Naive thymus-derived CD4-positive, alpha-beta T cell (primary cell): ENCODE measurements at regions not wholly inside any gene's neighbourhood (a gene's known extent, or its start where the extent isn't known, plus 50 kb on each side); places are given as distances from the start of the nearest gene placed in this dataset.

ENCODE experiments used
- ATAC-seq: fragments of 150-1000 bp; cut with Tn5 transposase; 2 replicates; pipeline ENCODE4 v1.10.0; 2021; ENCODE audit warnings: mild to moderate bottlenecking, moderate library complexity
- CTCF ChIA-PET: fragments of 350-600 bp; sonication (Branson Sonifier 250); formaldehyde crosslinking; loops from one replicate; lab custom pipeline; 2021; ENCODE audit warnings: antibody characterized with exemption; lab: Charles Lee
- POLR2A ChIA-PET: fragments of 350-600 bp; sonication (Branson Sonifier 250); formaldehyde crosslinking; loops from one replicate; lab custom pipeline; 2021; ENCODE audit warnings: antibody characterized with exemption, inconsistent platforms; lab: Charles Lee
- DNase-seq, 9 donors: peaks; one replicate each; pipeline versions ENCODE4 v3.0.0 to v3.0.0-alpha.2; 2020 to 2022; ENCODE audit warnings: mixed read lengths in 1 of 9
- H3K27ac ChIP-seq: one replicate; pipeline ENCODE4 v1.7.0; 2013; ENCODE audit warnings: mild to moderate bottlenecking, low read depth, low read length, moderate library complexity
- H3K27me3 ChIP-seq, 2 donors: one replicate each; pipeline ENCODE4 v1.7.0; 2013; ENCODE audit warnings: low read length in 2 of 2, mild to moderate bottlenecking in 2 of 2, moderate library complexity in 2 of 2; ENCODE audit not compliant: control insufficient read depth in 2 of 2, insufficient read depth in 2 of 2
- H3K36me3 ChIP-seq, 3 experiments: 1 replicate in 2 of 3; 2 replicates in 1 of 3; pipeline ENCODE4 v1.7.0; 2013; ENCODE audit warnings: low read length in 3 of 3, mild to moderate bottlenecking in 3 of 3, moderate library complexity in 1 of 3; ENCODE audit not compliant: insufficient read depth in 3 of 3, control insufficient read depth in 2 of 3
- H3K4me1 ChIP-seq, 2 donors: one replicate each; pipeline ENCODE4 v1.7.0; 2013; ENCODE audit warnings: low read length in 2 of 2, mild to moderate bottlenecking in 2 of 2, moderate library complexity in 1 of 2; ENCODE audit not compliant: control insufficient read depth in 2 of 2, insufficient read depth in 2 of 2
- H3K4me3 ChIP-seq: 2 replicates; pipeline ENCODE4 v1.7.0; 2013; ENCODE audit warnings: mild to moderate bottlenecking, low read length
- H3K9me3 ChIP-seq, 3 experiments: 1 replicate in 2 of 3; 2 replicates in 1 of 3; pipeline ENCODE4 v1.7.0; 2013; ENCODE audit warnings: low read length in 3 of 3; ENCODE audit not compliant: control insufficient read depth in 2 of 3
- H3K27ac Mint-ChIP-seq, 9 donors: one replicate each; pipeline ENCODE4 v1.8.0; 2020 to 2022; ENCODE audit warnings: mixed read lengths in 9 of 9, mild to moderate bottlenecking in 8 of 9, moderate library complexity in 5 of 9, inconsistent platforms in 2 of 9
- H3K27me3 Mint-ChIP-seq, 5 donors: one replicate each; pipeline ENCODE4 v1.8.0; 2021 to 2022; ENCODE audit warnings: mixed read lengths in 5 of 5, mild to moderate bottlenecking in 1 of 5
- H3K36me3 Mint-ChIP-seq, 5 donors: one replicate each; pipeline ENCODE4 v1.8.0; 2020 to 2022; ENCODE audit warnings: mixed read lengths in 5 of 5, mild to moderate bottlenecking in 3 of 5, inconsistent platforms in 1 of 5
- H3K4me1 Mint-ChIP-seq, 7 donors: one replicate each; pipeline ENCODE4 v1.8.0; 2020 to 2022; ENCODE audit warnings: mixed read lengths in 7 of 7, mild to moderate bottlenecking in 3 of 7, inconsistent platforms in 1 of 7
- H3K4me3 Mint-ChIP-seq, 10 donors: one replicate each; pipeline ENCODE4 v1.8.0; 2020 to 2022; ENCODE audit warnings: mild to moderate bottlenecking in 10 of 10, mixed read lengths in 10 of 10, moderate library complexity in 6 of 10, inconsistent platforms in 2 of 10
- H3K9me3 Mint-ChIP-seq, 11 donors: one replicate each; pipeline ENCODE4 v1.8.0; 2020 to 2022; ENCODE audit warnings: mixed read lengths in 11 of 11, mild to moderate bottlenecking in 4 of 11, inconsistent platforms in 1 of 11, moderate library complexity in 1 of 11
- intact Hi-C, 2 donors: fragments of 100-400 bp; cut with micrococcal nuclease; formaldehyde crosslinking; loops; one replicate each; pipeline ENCODE4 v1.15.1; 2023

- Mint-ChIP-seq H3K4me3 (no peak overlapping the region), H3K27ac (no peak overlapping the region), H3K4me1 (no peaks in the 10 kb centered on the region), H3K27me3 (peaks cover 0 to 12% (median 0%) of the 10 kb centered on the region in 5 donors), H3K36me3 (no peaks in the 10 kb centered on the region), H3K9me3 (peaks cover 0 to 5% (median 0%) of the 10 kb centered on the region in 11 donors)
- CTCF ChIA-PET = no interaction called here
- H3K27me3 ChIP-seq = no peaks in the 10 kb centered on the region
- H3K4me1 ChIP-seq = no peaks in the 10 kb centered on the region
- no peak overlapping the region for H3K27ac ChIP-seq
- no peak overlapping the region for H3K4me3 ChIP-seq
- intact Hi-C loops = no loop called here
- no peaks in the 10 kb centered on the region for H3K36me3 ChIP-seq
- DNase-seq (no peak), ATAC-seq (no peak)
- POLR2A ChIA-PET = no interaction called here
- no peaks in the 10 kb centered on the region for H3K9me3 ChIP-seq
Measured at GRCh38 chr5:2603272-2603575, 148.3 kb downstream of the IRX2 start.

DNA sequence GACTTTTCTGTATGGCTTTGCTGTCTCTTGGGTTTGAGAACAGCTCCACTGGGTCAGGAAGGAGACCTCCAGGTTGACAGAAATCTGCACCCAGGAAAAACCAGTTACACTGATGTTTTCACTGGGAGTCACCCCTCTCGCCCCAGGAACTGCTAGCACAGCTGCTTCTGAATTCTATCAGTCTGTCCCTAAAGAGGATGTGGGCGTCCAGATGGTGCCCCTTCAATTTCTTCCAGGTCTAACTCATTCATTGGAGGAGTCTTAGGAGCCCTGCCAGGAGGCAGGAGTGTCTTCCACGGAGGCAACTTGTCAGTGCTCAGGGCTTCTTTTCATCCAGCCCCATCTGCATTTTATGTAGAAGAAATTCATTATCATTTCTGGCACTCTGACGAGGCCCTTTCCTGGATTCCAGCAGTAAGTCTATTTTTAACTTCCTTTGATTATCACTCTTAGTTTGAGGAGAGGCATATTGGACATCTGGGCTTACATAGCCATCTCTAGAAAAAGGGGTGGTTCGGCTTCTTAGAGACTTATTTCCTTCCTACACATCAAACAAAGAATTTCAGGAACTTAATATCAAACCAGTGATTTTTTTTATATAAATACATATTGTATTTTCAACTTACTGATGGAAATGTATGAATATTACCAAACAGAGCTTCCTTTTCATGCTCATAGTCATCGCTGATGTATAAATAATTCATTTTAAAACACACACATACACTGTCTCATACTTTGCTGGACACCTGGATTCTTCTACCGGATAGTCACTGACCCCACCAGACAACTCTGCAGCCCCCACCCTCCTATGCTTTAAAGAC lies 148.8 kb downstream of the IRX2 start:
- ChIA-PET CTCF (no interaction called here), POLR2A (no interaction called here)
- DNase-seq (no peak), ATAC-seq (no peak)
- H3K27ac Mint-ChIP-seq = no peak overlapping the region
- H3K9me3 ChIP-seq = no peaks in the 10 kb centered on the region
- no peak overlapping the region for H3K4me3 ChIP-seq
- peaks cover 0 to 11% (median 0%) of the 10 kb centered on the region in 5 donors for H3K27me3 Mint-ChIP-seq
- no peaks in the 10 kb centered on the region for H3K27me3 ChIP-seq
- H3K4me1 Mint-ChIP-seq = no peaks in the 10 kb centered on the region
- no peak overlapping the region for H3K27ac ChIP-seq
- intact Hi-C loops = no loop called here
- H3K9me3 Mint-ChIP-seq = peaks cover 0 to 5% (median 0%) of the 10 kb centered on the region in 11 donors
- no peak overlapping the region for H3K4me3 Mint-ChIP-seq
- H3K4me1 ChIP-seq = no peaks in the 10 kb centered on the region
- H3K36me3 ChIP-seq = no peaks in the 10 kb centered on the region
- no peaks in the 10 kb centered on the region for H3K36me3 Mint-ChIP-seq

- Mint-ChIP-seq H3K4me3 (no peak overlapping the region), H3K27ac (no peak overlapping the region), H3K36me3 (no peaks in the 10 kb centered on the region), H3K9me3 (peaks cover 0 to 10% (median 2%) of the 10 kb centered on the region in 11 donors), H3K4me1 (no peaks in the 10 kb centered on the region), H3K27me3 (no peaks in the 10 kb centered on the region)
- DNase-seq = no peak
- H3K4me3 ChIP-seq = no peak overlapping the region
- no peaks in the 10 kb centered on the region for H3K36me3 ChIP-seq
- no peak for ATAC-seq
- no peaks in the 10 kb centered on the region for H3K9me3 ChIP-seq
- H3K4me1 ChIP-seq = no peaks in the 10 kb centered on the region
- H3K27ac ChIP-seq = no peak overlapping the region
- no peaks in the 10 kb centered on the region for H3K27me3 ChIP-seq
- ChIA-PET CTCF (no interaction called here), POLR2A (no interaction called here)
- intact Hi-C loops = no loop called here
Measured at GRCh38 chr5:2598503-2598902, 153.0 kb downstream of the IRX2 start.

DNA sequence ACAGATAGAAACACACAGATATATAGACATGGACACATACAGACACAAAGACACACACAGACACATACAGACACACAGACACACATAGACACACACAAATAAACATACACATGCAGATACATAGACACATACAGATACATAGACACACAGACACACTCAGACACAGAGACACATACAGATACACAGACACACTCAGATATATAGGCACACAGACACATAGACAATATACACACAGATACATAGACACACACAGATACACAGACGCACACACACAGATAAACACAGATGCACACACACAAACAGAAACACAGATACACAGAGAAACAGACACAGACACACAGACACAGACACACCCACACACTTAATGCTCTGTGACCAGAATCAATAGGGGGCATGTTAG lies 156.8 kb downstream of the IRX2 start:
- no peaks in the 10 kb centered on the region for H3K4me1 Mint-ChIP-seq
- H3K27me3 ChIP-seq = no peaks in the 10 kb centered on the region
- H3K27me3 Mint-ChIP-seq = no peaks in the 10 kb centered on the region
- H3K9me3 Mint-ChIP-seq = peaks cover 0 to 5% (median 0%) of the 10 kb centered on the region in 11 donors
- no peak overlapping the region for H3K4me3 Mint-ChIP-seq
- ATAC-seq (no peak), DNase-seq (no peak)
- ChIA-PET POLR2A (no interaction called here), CTCF (no interaction called here)
- no peaks in the 10 kb centered on the region for H3K9me3 ChIP-seq
- H3K36me3 ChIP-seq = no peaks in the 10 kb centered on the region
- no peaks in the 10 kb centered on the region for H3K4me1 ChIP-seq
- H3K27ac Mint-ChIP-seq = no peak overlapping the region
- no peak overlapping the region for H3K4me3 ChIP-seq
- H3K27ac ChIP-seq = no peak overlapping the region
- H3K36me3 Mint-ChIP-seq = no peaks in the 10 kb centered on the region
- intact Hi-C loops = no loop called here

DNA sequence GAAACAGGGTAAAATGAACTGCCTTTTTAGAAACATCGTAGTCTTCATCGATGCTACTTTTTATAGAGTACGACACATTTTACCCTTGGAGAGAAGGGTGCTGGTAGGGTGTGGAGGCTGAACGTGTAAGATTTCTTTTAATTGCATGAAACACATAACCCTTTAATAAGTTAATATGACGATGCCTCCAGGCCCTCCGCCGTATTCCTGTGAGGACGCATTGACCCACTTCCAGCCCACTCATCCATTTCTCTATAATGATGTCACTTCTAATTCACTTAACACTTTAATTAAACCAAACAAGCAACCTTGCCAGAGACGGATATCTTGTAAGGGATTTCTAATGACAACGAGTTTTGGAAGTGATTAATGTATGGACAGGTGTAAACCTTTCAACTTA lies 158.7 kb downstream of the IRX2 start:
- Histone ChIP-seq H3K4me3 (no peak overlapping the region), H3K36me3 (no peaks in the 10 kb centered on the region), H3K27me3 (no peaks in the 10 kb centered on the region), H3K27ac (no peak overlapping the region), H3K4me1 (no peaks in the 10 kb centered on the region), H3K9me3 (no peaks in the 10 kb centered on the region)
- Mint-ChIP-seq H3K27me3 (no peaks in the 10 kb centered on the region), H3K4me1 (no peaks in the 10 kb centered on the region), H3K4me3 (no peak overlapping the region), H3K27ac (no peak overlapping the region), H3K9me3 (peaks cover 0 to 5% (median 2%) of the 10 kb centered on the region in 11 donors), H3K36me3 (no peaks in the 10 kb centered on the region)
- no peak for DNase-seq
- ChIA-PET POLR2A (no interaction called here), CTCF (no interaction called here)
- intact Hi-C loops = no loop called here
- no peak for ATAC-seq

- intact Hi-C loops = no loop called here
- CTCF ChIA-PET = no interaction called here
- Mint-ChIP-seq H3K27ac (no peak overlapping the region), H3K27me3 (no peaks in the 10 kb centered on the region), H3K9me3 (peaks cover 0 to 5% (median 2%) of the 10 kb centered on the region in 11 donors), H3K36me3 (no peaks in the 10 kb centered on the region), H3K4me1 (no peaks in the 10 kb centered on the region), H3K4me3 (no peak overlapping the region)
- ATAC-seq = no peak
- H3K36me3 ChIP-seq = no peaks in the 10 kb centered on the region
- no peak for DNase-seq
- H3K4me1 ChIP-seq = no peaks in the 10 kb centered on the region
- no peaks in the 10 kb centered on the region for H3K27me3 ChIP-seq
- H3K9me3 ChIP-seq = no peaks in the 10 kb centered on the region
- no peak overlapping the region for H3K4me3 ChIP-seq
- POLR2A ChIA-PET = no interaction called here
- no peak overlapping the region for H3K27ac ChIP-seq
Measured at GRCh38 chr5:2591777-2592453, 159.6 kb downstream of the IRX2 start.
